Astrocyte (in vitro differentiated cells and primary cell): ENCODE measurements at regions not wholly inside any gene's neighbourhood (a gene's known extent, or its start where the extent isn't known, plus 50 kb on each side); places are given as distances from the start of the nearest gene placed in this dataset.

Experiments used
- CTCF ChIP-seq: IDR thresholded peaks from 2 replicates; pipeline ENCODE4 v1.5.1; 2011; ENCODE audit warnings: low read depth, mild to moderate bottlenecking, inconsistent platforms, low read length, moderate library complexity; ENCODE audit not compliant: insufficient read depth
- EZH2 ChIP-seq: IDR thresholded peaks from 2 replicates; pipeline ENCODE4 v1.6.1; 2012; ENCODE audit warnings: mild to moderate bottlenecking, low read length, inconsistent platforms; ENCODE audit not compliant: insufficient read depth

- no peak for TF ChIP-seq CTCF
- no peak for TF ChIP-seq EZH2
Observed at GRCh38 chr13:100880166-100880565, 205.6 kb upstream of the TMTC4 start.
